K562 (cell line): ENCODE measurements at regions not wholly inside any gene's neighbourhood (a gene's known extent, or its start where the extent isn't known, plus 50 kb on each side); places are given as distances from the start of the nearest gene placed in this dataset.

Experiments
- COPS2 ChIP-seq: fragments of 450-650 bp; conservative IDR thresholded peaks from 2 replicates; pipeline ENCODE4 v1.6.1; 2016; ENCODE audit warnings: mild to moderate bottlenecking, moderate library complexity
- CTCF ChIP-seq, 3 experiments: IDR thresholded peaks in 2 of 3; conservative IDR thresholded peaks in 1 of 3; 2 replicates each; pipeline ENCODE4 v1.5.1; 2011 to 2012; ENCODE audit warnings: low read length in 3 of 3, mild to moderate bottlenecking in 3 of 3, control low read depth in 2 of 3, improper control_type of control experiment in 1 of 3, inconsistent platforms in 1 of 3, low read depth in 1 of 3, mixed read lengths in 1 of 3, moderate library complexity in 1 of 3; ENCODE audit not compliant: insufficient read depth in 2 of 3
- E2F8 ChIP-seq: fragments of 450-650 bp; IDR thresholded peaks from 2 replicates; pipeline ENCODE4 v1.7.1; 2018; ENCODE audit warnings: mild to moderate bottlenecking, low read depth; ENCODE audit not compliant: partially characterized antibody
- FOS ChIP-seq: IDR thresholded peaks from 3 replicates; pipeline ENCODE4 v1.6.1; 2011; ENCODE audit not compliant: insufficient read length; ENCODE audit errors: extremely low read depth
- KDM1A ChIP-seq, 2 experiments: fragments of 450-650 bp; IDR thresholded peaks; 2 replicates each; pipeline ENCODE4 v1.6.1; 2016; ENCODE audit warnings: mild to moderate bottlenecking in 2 of 2
- MYBL2 ChIP-seq, 2 experiments: fragments of 450-650 bp in 1 of 2; sonication (generic) in 1 of 2; formaldehyde crosslinking in 1 of 2; IDR thresholded peaks; 2 replicates each; pipeline versions ENCODE4 v1.6.1 to v1.8.1; 2017 to 2022; ENCODE audit warnings: borderline replicate concordance in 1 of 2, inconsistent platforms in 1 of 2, low read depth in 1 of 2, mild to moderate bottlenecking in 1 of 2, missing genetic modification reagents in 1 of 2, moderate library complexity in 1 of 2
- RNF219 ChIP-seq: fragments of 250-450 bp; sonication (Bioruptor Pico); IDR thresholded peaks from 2 replicates; pipeline ENCODE4 v1.5.0; 2022; ENCODE audit warnings: mild to moderate bottlenecking
- SRSF3 ChIP-seq: fragments of 200-400 bp; formaldehyde crosslinking; IDR thresholded peaks from 2 replicates; pipeline ENCODE4 v1.6.1; 2016; ENCODE audit warnings: mild to moderate bottlenecking, low read length, moderate library complexity; ENCODE audit not compliant: insufficient read depth
- TBL1XR1 ChIP-seq, 2 experiments: IDR thresholded peaks; 2 replicates each; pipeline ENCODE4 v1.6.1; 2012; ENCODE audit warnings: improper control_type of control experiment in 2 of 2, low read length in 2 of 2, mild to moderate bottlenecking in 1 of 2
- TEAD2 ChIP-seq: fragments of 450-650 bp; IDR thresholded peaks from 2 replicates; pipeline ENCODE4 v1.6.1; 2016; ENCODE audit warnings: missing genetic modification characterization, control low read depth, missing compliant biosample characterization

GRCh38 chr18:57981308-57982028 lies 62.6 kb upstream of the NEDD4L start:
- TF ChIP-seq FOS, result no peak
- TF ChIP-seq E2F8, result no peak
- no peak for TF ChIP-seq CTCF (IDR thresholded peaks at IDR 0.05 in 2 of 3, conservative IDR thresholded peaks at IDR 0.05 in 1 of 3; ENCODE audit: insufficient read depth in 2 of 3, low read depth in 1 of 3, low read length in 3 of 3)
- no peak for TF ChIP-seq KDM1A (IDR thresholded peaks at IDR 0.05)
- no peak for TF ChIP-seq SRSF3
- TF ChIP-seq MYBL2 (IDR thresholded peaks at IDR 0.05; ENCODE audit: low read depth), result no peak
- TF ChIP-seq MYBL2 (CRISPR knock-in tag; IDR thresholded peaks at IDR 0.05; ENCODE audit: borderline replicate concordance), result no peak
- no peak for TF ChIP-seq RNF219 (CRISPR knock-in tag)
- no peak for TF ChIP-seq COPS2
- TF ChIP-seq TBL1XR1 (IDR thresholded peaks at IDR 0.05; ENCODE audit: low read length in 2 of 2), result no peak
- TF ChIP-seq TEAD2 (tag), result no peak
